PC-9 (cell line): ENCODE measurements at regions not wholly inside any gene's neighbourhood (a gene's known extent, or its start where the extent isn't known, plus 50 kb on each side); places are given as distances from the start of the nearest gene placed in this dataset.

Experiments
- BruUV-seq: library from RNA; stranded (reverse); fragments of 400-500 nt; replicated peaks from 2 replicates; lab custom pipeline; 2021; lab: Mats Ljungman, UMichigan
- CTCF ChIA-PET: fragments of 300-600 bp; sonication (Branson Sonifier 250); formaldehyde crosslinking; loops from one replicate; lab custom pipeline; 2022; ENCODE audit warnings: antibody characterized with exemption; lab: Charles Lee
- POLR2A ChIA-PET: fragments of 300-600 bp; sonication (Branson Sonifier 250); formaldehyde crosslinking; loops from one replicate; lab custom pipeline; 2022; ENCODE audit warnings: antibody characterized with exemption; ENCODE audit not compliant: unreplicated experiment; lab: Charles Lee
- DNase-seq, 2 experiments: peaks; one replicate each; pipeline versions ENCODE4 v3.0.0 to v3.0.0-alpha.2; 2015 to 2022; ENCODE audit warnings: mixed read lengths in 1 of 2
- H2AFZ ChIP-seq: fragments of 200-600 bp; sonication (generic); 2 replicates; pipeline ENCODE4 v1.8.1; 2017; ENCODE audit warnings: antibody characterized with exemption
- H3F3A ChIP-seq: fragments of 200-600 bp; sonication (generic); 2 replicates; pipeline ENCODE4 v1.8.1; 2017; ENCODE audit warnings: antibody characterized with exemption, mild to moderate bottlenecking, low read depth; ENCODE audit not compliant: insufficient read depth
- H3K27ac ChIP-seq: fragments of 200-600 bp; sonication (generic); 2 replicates; pipeline ENCODE4 v1.6.1; 2016; ENCODE audit warnings: mixed run types
- H3K27me3 ChIP-seq: fragments of 200-600 bp; sonication (generic); 2 replicates; pipeline ENCODE4 v1.6.1; 2016; ENCODE audit warnings: low read depth, mixed run types; ENCODE audit not compliant: insufficient read depth
- H3K36me3 ChIP-seq: fragments of 200-600 bp; sonication (generic); 2 replicates; pipeline ENCODE4 v1.6.1; 2016; ENCODE audit warnings: low read depth, mixed run types
- H3K4me1 ChIP-seq: fragments of 200-600 bp; sonication (generic); replicated peaks from 2 replicates; pipeline ENCODE4 v1.6.1; 2016; ENCODE audit warnings: mixed run types; ENCODE audit not compliant: insufficient read depth
- H3K4me2 ChIP-seq: fragments of 200-600 bp; sonication (generic); 2 replicates; pipeline ENCODE4 v1.6.1; 2017; ENCODE audit warnings: mixed run types
- H3K4me3 ChIP-seq: fragments of 200-600 bp; sonication (generic); 2 replicates; pipeline ENCODE4 v1.6.1; 2016; ENCODE audit warnings: mixed run types
- H3K79me2 ChIP-seq: fragments of 200-600 bp; sonication (generic); 2 replicates; pipeline ENCODE4 v1.6.1; 2017; ENCODE audit warnings: low read depth, mixed run types
- H3K9me2 ChIP-seq: fragments of 200-600 bp; sonication (generic); 2 replicates; pipeline ENCODE4 v1.8.1; 2017; ENCODE audit warnings: mild to moderate bottlenecking; ENCODE audit not compliant: insufficient read depth
- H3K9me3 ChIP-seq: fragments of 200-600 bp; sonication (generic); 2 replicates; pipeline ENCODE4 v1.8.1; 2016; ENCODE audit warnings: low read depth; ENCODE audit not compliant: insufficient read depth
- H4K20me1 ChIP-seq: fragments of 200-600 bp; sonication (generic); 2 replicates; pipeline ENCODE4 v1.8.1; 2017; ENCODE audit not compliant: insufficient read depth
- EZH2 ChIP-seq: fragments of 200-600 bp; sonication (generic); IDR thresholded peaks from 2 replicates; pipeline ENCODE4 v1.8.0; 2017; ENCODE audit warnings: antibody characterized with exemption, low read depth
- intact Hi-C: fragments of 100-400 bp; cut with micrococcal nuclease; formaldehyde crosslinking; loops from one replicate; pipeline ENCODE4 v1.10.0; 2022; ENCODE audit not compliant: unreplicated experiment
- TF ChIP-seq, protein P1 (sequence below): fragments of 200-600 bp; sonication (generic); conservative IDR thresholded peaks from 2 replicates; pipeline ENCODE4 v1.6.1; 2017; ENCODE audit warnings: mixed run types, antibody characterized with exemption, mild to moderate bottlenecking, moderate library complexity

DNA sequence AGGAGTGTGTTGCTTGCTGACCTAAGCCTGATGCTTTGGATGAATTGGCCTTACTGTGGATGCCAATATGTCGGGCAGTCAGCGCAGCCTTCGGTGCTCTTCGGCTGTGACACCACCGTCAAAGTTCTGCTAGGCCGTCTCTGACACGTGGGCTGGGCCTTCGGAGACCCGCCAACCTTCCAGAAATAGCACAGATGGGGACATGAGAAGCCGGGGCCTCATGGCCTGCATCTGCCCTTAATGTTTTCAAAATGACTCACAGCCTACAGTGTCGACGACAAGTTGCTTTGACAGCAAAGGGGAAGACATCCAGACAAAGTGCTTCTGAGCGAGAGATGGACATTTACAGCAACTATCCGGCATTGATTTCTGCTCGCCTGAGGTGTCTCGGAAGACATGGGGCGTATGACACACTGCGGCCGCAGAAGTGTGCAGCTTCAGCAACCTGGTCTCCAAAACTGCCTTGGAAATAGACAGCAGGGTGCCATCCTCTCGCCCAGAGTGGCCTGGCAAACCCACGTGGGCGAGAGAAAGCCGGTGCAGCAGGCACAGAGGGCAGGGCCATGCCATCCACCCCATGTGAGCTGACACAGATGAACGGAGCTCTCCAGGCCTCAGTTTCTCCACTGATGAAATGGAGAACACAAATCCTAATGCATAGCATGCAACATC is 94.0 kb upstream of the PPP2R2D start:
- intact Hi-C loops, result no loop called here
- Histone ChIP-seq H3K27ac (no peak overlapping the region), H3K4me1 (no peaks in the 10 kb centered on the region), H4K20me1 (no peaks in the 10 kb centered on the region), H3K4me3 (no peak overlapping the region), H3K4me2 (no peak overlapping the region), H3K27me3 (peaks cover 86% of the 10 kb centered on the region), H3K9me2 (no peaks in the 10 kb centered on the region), H3K36me3 (no peaks in the 10 kb centered on the region), H3K9me3 (no peaks in the 10 kb centered on the region), H3K79me2 (no peaks in the 10 kb centered on the region), H2AFZ (no peak overlapping the region), H3F3A (no peaks in the 10 kb centered on the region)
- no TSS peak for BruUV-seq
- no peak for DNase-seq
- CTCF ChIA-PET, result no interaction called here
- POLR2A ChIA-PET, result no interaction called here
- TF ChIP-seq EZH2, result no peak
- TF ChIP-seq, protein P1, sequence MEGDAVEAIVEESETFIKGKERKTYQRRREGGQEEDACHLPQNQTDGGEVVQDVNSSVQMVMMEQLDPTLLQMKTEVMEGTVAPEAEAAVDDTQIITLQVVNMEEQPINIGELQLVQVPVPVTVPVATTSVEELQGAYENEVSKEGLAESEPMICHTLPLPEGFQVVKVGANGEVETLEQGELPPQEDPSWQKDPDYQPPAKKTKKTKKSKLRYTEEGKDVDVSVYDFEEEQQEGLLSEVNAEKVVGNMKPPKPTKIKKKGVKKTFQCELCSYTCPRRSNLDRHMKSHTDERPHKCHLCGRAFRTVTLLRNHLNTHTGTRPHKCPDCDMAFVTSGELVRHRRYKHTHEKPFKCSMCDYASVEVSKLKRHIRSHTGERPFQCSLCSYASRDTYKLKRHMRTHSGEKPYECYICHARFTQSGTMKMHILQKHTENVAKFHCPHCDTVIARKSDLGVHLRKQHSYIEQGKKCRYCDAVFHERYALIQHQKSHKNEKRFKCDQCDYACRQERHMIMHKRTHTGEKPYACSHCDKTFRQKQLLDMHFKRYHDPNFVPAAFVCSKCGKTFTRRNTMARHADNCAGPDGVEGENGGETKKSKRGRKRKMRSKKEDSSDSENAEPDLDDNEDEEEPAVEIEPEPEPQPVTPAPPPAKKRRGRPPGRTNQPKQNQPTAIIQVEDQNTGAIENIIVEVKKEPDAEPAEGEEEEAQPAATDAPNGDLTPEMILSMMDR, result no peak

DNA sequence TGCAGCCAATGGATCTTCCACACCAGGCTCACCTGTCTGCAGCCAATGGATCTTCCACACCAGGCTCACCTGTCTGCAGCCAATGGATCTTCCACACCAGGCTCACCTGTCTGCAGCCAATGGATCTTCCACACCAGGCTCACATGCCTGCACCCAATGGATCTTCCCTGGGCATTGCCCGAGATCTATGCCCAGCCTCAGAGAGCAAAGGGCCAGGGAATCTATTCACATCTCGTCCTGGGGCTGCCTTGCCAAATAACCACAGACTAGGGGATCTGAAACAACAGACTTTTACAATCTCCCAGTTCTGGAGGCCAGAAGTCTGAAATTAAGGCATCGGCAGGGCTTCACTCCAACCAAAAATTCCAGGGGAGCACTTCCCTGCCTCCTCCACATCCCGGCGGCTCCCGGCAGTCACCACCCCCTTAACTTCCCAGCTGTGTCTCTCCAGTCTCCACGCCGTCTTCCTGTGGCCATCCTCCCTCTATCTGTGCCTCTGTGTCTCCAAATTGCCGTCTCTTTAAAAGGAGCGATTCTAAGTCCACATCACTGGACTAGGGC is 92.4 kb upstream of the PPP2R2D start:
- no peaks in the 10 kb centered on the region for H3F3A ChIP-seq
- H2AFZ ChIP-seq, result no peak overlapping the region
- TF ChIP-seq EZH2, result no peak
- TF ChIP-seq, protein P1, result no peak
- no peak overlapping the region for H3K4me2 ChIP-seq
- no peaks in the 10 kb centered on the region for H3K79me2 ChIP-seq
- no peaks in the 10 kb centered on the region for H3K9me3 ChIP-seq
- peaks cover 83% of the 10 kb centered on the region for H3K27me3 ChIP-seq
- H3K27ac ChIP-seq, result no peak overlapping the region
- H4K20me1 ChIP-seq, result no peaks in the 10 kb centered on the region
- ChIA-PET CTCF (no interaction called here), POLR2A (no interaction called here)
- H3K9me2 ChIP-seq, result no peaks in the 10 kb centered on the region
- no peak for DNase-seq
- intact Hi-C loops, result no loop called here
- BruUV-seq, result no TSS peak
- H3K4me1 ChIP-seq, result no peaks in the 10 kb centered on the region
- H3K36me3 ChIP-seq, result no peaks in the 10 kb centered on the region
- no peak overlapping the region for H3K4me3 ChIP-seq

DNA sequence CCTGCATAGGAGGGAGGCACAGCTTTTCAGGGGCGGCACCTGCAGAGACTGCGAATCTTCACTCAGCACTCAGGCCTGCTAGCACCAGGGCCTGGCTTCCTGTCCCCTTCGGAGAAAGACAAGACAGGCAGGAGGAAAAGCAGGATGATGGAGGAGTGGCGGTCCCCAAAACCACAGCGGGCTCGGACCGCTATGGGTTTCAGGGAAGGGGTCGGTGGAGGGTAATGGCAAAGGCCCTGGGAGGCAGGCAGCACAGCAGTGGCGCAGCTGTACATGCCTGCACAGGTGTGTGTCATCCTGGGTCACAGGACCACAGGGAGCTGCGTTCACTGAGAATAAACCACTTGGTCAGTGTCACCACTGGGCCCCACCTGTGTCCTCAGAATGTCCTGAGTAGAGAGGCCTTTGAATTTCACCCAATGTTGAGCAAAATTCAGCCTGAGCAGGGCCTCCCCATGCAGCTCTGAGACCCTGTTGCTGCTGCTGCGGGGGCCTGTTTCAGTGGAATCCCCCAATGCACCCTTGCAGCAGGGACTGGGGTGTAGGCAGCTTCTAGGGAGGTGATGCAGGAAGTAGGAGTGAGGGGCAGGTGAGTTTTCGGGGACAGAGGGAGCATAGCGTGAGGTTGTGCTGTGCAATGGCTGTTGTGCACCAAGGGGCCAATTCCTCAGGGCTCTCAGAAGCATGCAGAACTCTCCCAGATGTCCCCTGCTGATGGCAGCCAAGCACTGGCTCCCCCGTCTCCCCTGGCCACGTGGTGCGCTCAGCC is 90.6 kb upstream of the PPP2R2D start:
- H3K9me3 ChIP-seq, result no peaks in the 10 kb centered on the region
- no peak overlapping the region for H2AFZ ChIP-seq
- H3F3A ChIP-seq, result no peaks in the 10 kb centered on the region
- no peak overlapping the region for H3K27ac ChIP-seq
- CTCF ChIA-PET, result no interaction called here
- no peaks in the 10 kb centered on the region for H3K79me2 ChIP-seq
- POLR2A ChIA-PET, result no interaction called here
- no peaks in the 10 kb centered on the region for H3K36me3 ChIP-seq
- peaks cover 76% of the 10 kb centered on the region for H3K27me3 ChIP-seq
- no peak for TF ChIP-seq EZH2
- TF ChIP-seq, protein P1, result no peak
- H3K4me2 ChIP-seq, result no peak overlapping the region
- no peaks in the 10 kb centered on the region for H4K20me1 ChIP-seq
- no peaks in the 10 kb centered on the region for H3K4me1 ChIP-seq
- no peaks in the 10 kb centered on the region for H3K9me2 ChIP-seq
- intact Hi-C loops, result no loop called here
- H3K4me3 ChIP-seq, result no peak overlapping the region
- no peak for DNase-seq
- BruUV-seq, result no TSS peak
